Nephron (organoid): ENCODE measurements at regions not wholly inside any gene's neighbourhood (a gene's known extent, or its start where the extent isn't known, plus 50 kb on each side); places are given as distances from the start of the nearest gene placed in this dataset.

Source experiments
- H3K27ac Mint-ChIP-seq, 3 experiments: 2 replicates each; pipeline ENCODE4 v1.8.0; 2020; ENCODE audit warnings: mixed read lengths in 3 of 3, mild to moderate bottlenecking in 2 of 3, moderate library complexity in 1 of 3
- H3K27me3 Mint-ChIP-seq: 2 replicates; pipeline ENCODE4 v1.8.0; 2021; ENCODE audit warnings: low read depth, mild to moderate bottlenecking, moderate library complexity, mixed read lengths
- H3K36me3 Mint-ChIP-seq: 2 replicates; pipeline ENCODE4 v1.8.0; 2020; ENCODE audit warnings: low read depth, mixed read lengths
- H3K4me1 Mint-ChIP-seq: 2 replicates; pipeline ENCODE4 v1.8.0; 2020; ENCODE audit warnings: mixed read lengths
- H3K4me3 Mint-ChIP-seq, 3 experiments: 2 replicates each; pipeline ENCODE4 v1.8.0; 2020; ENCODE audit warnings: mild to moderate bottlenecking in 3 of 3, mixed read lengths in 3 of 3, moderate library complexity in 2 of 3
- H3K9me3 Mint-ChIP-seq: 2 replicates; pipeline ENCODE4 v1.8.0; 2020; ENCODE audit warnings: mixed read lengths
- TF ChIP-seq, protein P1 (sequence below), 3 experiments: fragments of 200-600 bp; sonication (generic); IDR thresholded peaks; one replicate each; pipeline ENCODE4 v1.5.0; 2021; ENCODE audit warnings: antibody characterized with exemption in 3 of 3; ENCODE audit not compliant: unreplicated experiment in 3 of 3

DNA sequence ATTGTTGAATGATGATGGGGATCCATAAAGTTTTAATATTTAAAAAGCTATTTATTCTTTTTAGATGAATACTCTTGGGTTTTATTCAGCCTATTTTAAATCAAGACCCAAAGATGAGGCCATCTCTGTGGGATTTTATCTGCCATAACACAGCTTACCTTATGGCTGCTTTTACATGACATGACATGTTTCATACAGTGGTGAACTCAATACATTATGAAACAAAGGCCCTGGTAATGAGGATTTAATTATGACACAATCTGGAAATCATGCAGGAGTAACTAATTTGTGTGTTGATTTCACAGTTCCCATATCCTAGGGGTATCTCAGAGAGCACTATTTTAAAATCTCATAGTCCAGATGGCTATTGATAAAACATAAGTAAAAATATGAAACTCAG lies 661.8 kb upstream of the FZD8 start:
- Mint-ChIP-seq H3K27me3 (peaks cover 5% of the 10 kb centered on the region), H3K9me3 (no peaks in the 10 kb centered on the region), H3K27ac (no peak overlapping the region), H3K4me3 (no peak overlapping the region), H3K4me1 (no peaks in the 10 kb centered on the region), H3K36me3 (no peaks in the 10 kb centered on the region)
- TF ChIP-seq, protein P1, sequence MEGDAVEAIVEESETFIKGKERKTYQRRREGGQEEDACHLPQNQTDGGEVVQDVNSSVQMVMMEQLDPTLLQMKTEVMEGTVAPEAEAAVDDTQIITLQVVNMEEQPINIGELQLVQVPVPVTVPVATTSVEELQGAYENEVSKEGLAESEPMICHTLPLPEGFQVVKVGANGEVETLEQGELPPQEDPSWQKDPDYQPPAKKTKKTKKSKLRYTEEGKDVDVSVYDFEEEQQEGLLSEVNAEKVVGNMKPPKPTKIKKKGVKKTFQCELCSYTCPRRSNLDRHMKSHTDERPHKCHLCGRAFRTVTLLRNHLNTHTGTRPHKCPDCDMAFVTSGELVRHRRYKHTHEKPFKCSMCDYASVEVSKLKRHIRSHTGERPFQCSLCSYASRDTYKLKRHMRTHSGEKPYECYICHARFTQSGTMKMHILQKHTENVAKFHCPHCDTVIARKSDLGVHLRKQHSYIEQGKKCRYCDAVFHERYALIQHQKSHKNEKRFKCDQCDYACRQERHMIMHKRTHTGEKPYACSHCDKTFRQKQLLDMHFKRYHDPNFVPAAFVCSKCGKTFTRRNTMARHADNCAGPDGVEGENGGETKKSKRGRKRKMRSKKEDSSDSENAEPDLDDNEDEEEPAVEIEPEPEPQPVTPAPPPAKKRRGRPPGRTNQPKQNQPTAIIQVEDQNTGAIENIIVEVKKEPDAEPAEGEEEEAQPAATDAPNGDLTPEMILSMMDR (IDR thresholded peaks at IDR 0.05; ENCODE audit: unreplicated experiment in 3 of 3) = no peak

DNA sequence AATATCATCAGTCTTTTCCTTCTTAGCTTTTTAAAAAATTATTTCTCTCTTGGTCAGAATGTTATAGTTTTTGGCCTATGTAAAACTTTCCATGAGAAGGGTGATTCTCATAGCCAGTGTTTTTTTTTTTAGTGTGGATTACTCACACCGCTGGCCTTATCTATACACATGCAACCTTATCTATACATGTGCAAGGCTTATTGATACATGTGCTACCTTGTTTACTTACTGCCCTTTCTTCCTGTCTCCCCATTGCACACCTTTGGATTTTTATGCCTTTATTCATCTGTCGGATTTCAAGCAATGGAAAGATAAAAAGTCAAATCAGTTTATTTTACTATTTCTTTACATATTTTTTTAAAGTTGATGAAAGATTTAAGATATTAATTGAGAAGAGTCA lies 660.0 kb upstream of the FZD8 start:
- Mint-ChIP-seq H3K4me3 (no peak overlapping the region), H3K27me3 (no peaks in the 10 kb centered on the region), H3K36me3 (no peaks in the 10 kb centered on the region), H3K27ac (no peak overlapping the region), H3K4me1 (no peaks in the 10 kb centered on the region), H3K9me3 (no peaks in the 10 kb centered on the region)
- TF ChIP-seq, protein P1 (IDR thresholded peaks at IDR 0.05; ENCODE audit: unreplicated experiment in 3 of 3) = no peak

DNA sequence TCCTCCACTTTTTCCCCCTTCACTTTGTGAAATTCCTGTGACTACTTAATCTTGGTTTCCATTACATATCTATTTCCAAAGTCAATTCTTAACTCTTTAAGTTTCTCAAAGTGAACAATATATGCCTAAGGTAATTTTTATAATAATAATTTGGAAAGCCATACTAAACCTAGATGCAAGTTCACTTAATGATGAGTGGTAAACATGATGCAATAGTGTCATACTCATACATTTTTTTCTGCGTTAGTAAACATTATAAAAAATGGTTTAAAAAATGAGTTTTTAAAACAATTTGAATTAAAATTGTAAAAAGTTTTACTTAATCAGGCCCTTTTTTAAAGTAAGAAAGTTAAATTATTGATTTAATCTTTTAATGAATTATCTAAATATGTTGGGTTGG lies 659.4 kb upstream of the FZD8 start:
- H3K9me3 Mint-ChIP-seq = no peaks in the 10 kb centered on the region
- H3K4me3 Mint-ChIP-seq = no peak overlapping the region
- TF ChIP-seq, protein P1 (IDR thresholded peaks at IDR 0.05; ENCODE audit: unreplicated experiment in 3 of 3) = no peak

DNA sequence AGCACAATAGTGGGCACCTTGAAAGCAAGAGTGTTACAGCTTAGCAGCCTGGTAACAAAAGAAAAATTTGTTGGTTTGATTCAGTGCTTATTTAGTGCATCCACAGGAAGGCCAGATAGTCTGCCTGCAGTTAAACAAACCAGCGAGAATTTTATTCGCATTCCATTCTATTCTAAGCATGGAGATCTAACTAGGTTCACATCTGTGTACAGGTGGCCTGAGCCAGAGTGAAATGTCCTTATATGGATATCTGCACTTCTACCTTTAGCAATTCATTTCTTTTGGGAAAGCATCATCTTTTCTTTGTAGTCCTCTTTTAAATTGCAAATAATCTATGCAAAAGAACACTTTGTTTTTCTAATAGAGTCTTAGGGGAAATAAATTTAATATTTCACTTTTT lies 659.0 kb upstream of the FZD8 start:
- no peaks in the 10 kb centered on the region for H3K9me3 Mint-ChIP-seq
- no peaks in the 10 kb centered on the region for H3K27me3 Mint-ChIP-seq
- H3K36me3 Mint-ChIP-seq = no peaks in the 10 kb centered on the region
- TF ChIP-seq, protein P1 (IDR thresholded peaks at IDR 0.05; ENCODE audit: unreplicated experiment in 3 of 3) = no peak
- H3K4me1 Mint-ChIP-seq = no peaks in the 10 kb centered on the region
- no peak overlapping the region for H3K27ac Mint-ChIP-seq
- no peak overlapping the region for H3K4me3 Mint-ChIP-seq

More for the DNA sequence above, 659.4 kb upstream of the FZD8 start:
- Mint-ChIP-seq H3K4me1 (no peaks in the 10 kb centered on the region), H3K27me3 (no peaks in the 10 kb centered on the region), H3K36me3 (no peaks in the 10 kb centered on the region), H3K27ac (no peak overlapping the region)

- TF ChIP-seq, protein P1 (IDR thresholded peaks at IDR 0.05; ENCODE audit: unreplicated experiment in 3 of 3) = no peak
- H3K27me3 Mint-ChIP-seq = no peaks in the 10 kb centered on the region
- H3K27ac Mint-ChIP-seq = no peak overlapping the region
- H3K9me3 Mint-ChIP-seq = peaks cover 34% of the 10 kb centered on the region
- H3K36me3 Mint-ChIP-seq = peaks cover 8% of the 10 kb centered on the region
- H3K4me1 Mint-ChIP-seq = peaks cover 14% of the 10 kb centered on the region
- no peak overlapping the region for H3K4me3 Mint-ChIP-seq
These were observed 641.7 kb upstream of the FZD8 start for GRCh38 chr10:36283827-36284226.

DNA sequence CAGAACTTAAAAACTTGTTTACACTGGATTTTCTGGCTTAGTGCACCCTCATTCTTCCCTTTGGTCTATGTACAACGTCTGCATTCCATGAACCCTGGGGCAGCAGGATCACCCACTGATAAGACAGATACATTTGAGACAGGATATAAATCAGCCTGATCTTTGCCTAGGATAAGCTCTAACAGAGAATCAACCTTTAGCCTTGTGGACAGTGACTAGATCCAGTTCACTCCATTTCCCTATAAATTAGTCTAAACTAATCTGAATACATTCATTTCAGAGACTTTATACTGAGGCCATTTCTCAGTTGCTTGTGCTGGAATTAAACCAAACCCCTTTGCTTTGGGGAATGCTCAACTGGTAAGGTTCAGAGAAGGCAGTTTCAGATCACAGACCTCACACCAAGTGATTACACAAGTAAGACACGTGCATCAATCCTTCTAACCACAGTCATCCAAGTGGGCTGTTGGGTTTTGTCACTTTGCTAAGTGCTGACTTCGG lies 639.8 kb upstream of the FZD8 start:
- Mint-ChIP-seq H3K27me3 (no peaks in the 10 kb centered on the region), H3K4me3 (no peak overlapping the region), H3K4me1 (peaks cover 19% of the 10 kb centered on the region), H3K9me3 (peaks cover 18% of the 10 kb centered on the region), H3K27ac (no peak overlapping the region), H3K36me3 (no peaks in the 10 kb centered on the region)
- TF ChIP-seq, protein P1 (IDR thresholded peaks at IDR 0.05; ENCODE audit: unreplicated experiment in 3 of 3) = no peak
